Astrocyte (in vitro differentiated cells and primary cell): ENCODE measurements at regions not wholly inside any gene's neighbourhood (a gene's known extent, or its start where the extent isn't known, plus 50 kb on each side); places are given as distances from the start of the nearest gene placed in this dataset.

Experiments
- DNase-seq: peaks from one replicate; pipeline ENCODE4 v3.0.0-alpha.2; 2010; ENCODE audit warnings: low read depth
- FAIRE-seq: peaks from 2 replicates; lab custom pipeline; 2011; peaks lifted over from hg19 to GRCh38; lab: Jason Lieb, UNC
- H2AFZ ChIP-seq: 2 replicates; pipeline ENCODE4 v1.6.0; 2012; ENCODE audit warnings: low read depth, low read length, inconsistent platforms
- H3K27ac ChIP-seq: 2 replicates; pipeline ENCODE4 v1.5.1; 2011; ENCODE audit warnings: low read depth, low read length, inconsistent platforms
- H3K27me3 ChIP-seq: 2 replicates; pipeline ENCODE4 v1.6.0; 2011; ENCODE audit warnings: low read length, inconsistent platforms; ENCODE audit not compliant: insufficient read depth
- H3K36me3 ChIP-seq: 2 replicates; pipeline ENCODE4 v1.5.1; 2011; ENCODE audit warnings: low read length, inconsistent platforms; ENCODE audit not compliant: insufficient read depth
- H3K4me1 ChIP-seq: 2 replicates; pipeline ENCODE4 v1.5.1; 2011; ENCODE audit warnings: low read length, inconsistent platforms; ENCODE audit not compliant: insufficient read depth
- H3K4me2 ChIP-seq: 2 replicates; pipeline ENCODE4 v1.6.0; 2012; ENCODE audit warnings: low read length, inconsistent platforms
- H3K4me3 ChIP-seq: 2 replicates; pipeline ENCODE4 v1.5.1; 2011; ENCODE audit warnings: low read depth, mild to moderate bottlenecking, low read length, inconsistent platforms; ENCODE audit not compliant: insufficient read depth
- H3K79me2 ChIP-seq: 2 replicates; pipeline ENCODE4 v1.6.0; 2012; ENCODE audit warnings: mild to moderate bottlenecking, low read length, inconsistent platforms; ENCODE audit not compliant: insufficient read depth
- H3K9ac ChIP-seq: 2 replicates; pipeline ENCODE4 v1.6.0; 2012; ENCODE audit warnings: mild to moderate bottlenecking, low read length, inconsistent platforms
- H3K9me3 ChIP-seq: 2 replicates; pipeline ENCODE4 v1.5.1; 2012; ENCODE audit warnings: low read depth, mild to moderate bottlenecking, low read length, inconsistent platforms; ENCODE audit not compliant: insufficient read depth
- H4K20me1 ChIP-seq: 2 replicates; pipeline ENCODE4 v1.6.0; 2012; ENCODE audit warnings: low read length, inconsistent platforms; ENCODE audit not compliant: insufficient read depth
- H3K27ac Mint-ChIP-seq: one replicate; pipeline ENCODE4 v1.8.0; 2021; ENCODE audit warnings: mild to moderate bottlenecking, mixed read lengths; ENCODE audit not compliant: unreplicated experiment
- H3K27me3 Mint-ChIP-seq: one replicate; pipeline ENCODE4 v1.8.0; 2021; ENCODE audit warnings: low read depth, mixed read lengths; ENCODE audit not compliant: unreplicated experiment
- H3K36me3 Mint-ChIP-seq: one replicate; pipeline ENCODE4 v1.8.0; 2021; ENCODE audit warnings: low read depth, mixed read lengths; ENCODE audit not compliant: unreplicated experiment
- H3K4me1 Mint-ChIP-seq: one replicate; pipeline ENCODE4 v1.8.0; 2021; ENCODE audit warnings: low read depth, mixed read lengths; ENCODE audit not compliant: unreplicated experiment
- H3K4me3 Mint-ChIP-seq: one replicate; pipeline ENCODE4 v1.8.0; 2021; ENCODE audit warnings: mild to moderate bottlenecking, moderate library complexity, mixed read lengths; ENCODE audit not compliant: unreplicated experiment
- H3K9me3 Mint-ChIP-seq: one replicate; pipeline ENCODE4 v1.8.0; 2021; ENCODE audit warnings: mild to moderate bottlenecking, mixed read lengths; ENCODE audit not compliant: unreplicated experiment
- EZH2 ChIP-seq: IDR thresholded peaks from 2 replicates; pipeline ENCODE4 v1.6.1; 2012; ENCODE audit warnings: mild to moderate bottlenecking, low read length, inconsistent platforms; ENCODE audit not compliant: insufficient read depth
- TF ChIP-seq, protein P1 (sequence below): IDR thresholded peaks from 2 replicates; pipeline ENCODE4 v1.5.1; 2011; ENCODE audit warnings: low read depth, mild to moderate bottlenecking, inconsistent platforms, low read length, moderate library complexity; ENCODE audit not compliant: insufficient read depth

DNA sequence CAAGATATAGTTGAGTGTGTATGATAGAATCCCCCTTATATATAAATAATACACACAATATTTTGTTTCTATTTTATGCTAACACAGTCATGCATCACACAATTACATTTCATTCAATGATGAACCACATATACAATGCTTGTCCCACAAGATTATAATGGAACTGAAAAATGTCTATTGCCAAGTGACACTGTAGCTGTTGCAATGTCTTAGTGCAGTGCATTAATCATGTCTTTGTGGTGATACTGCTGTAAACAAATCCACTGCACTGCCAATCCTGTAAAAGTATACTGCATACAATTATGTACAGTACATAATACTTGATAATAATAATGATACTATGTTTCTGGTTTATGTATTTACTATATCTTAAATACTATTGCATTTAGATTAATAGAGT lies 512.1 kb upstream of the CNTN3 start:
- no peak overlapping the region for H2AFZ ChIP-seq

DNA sequence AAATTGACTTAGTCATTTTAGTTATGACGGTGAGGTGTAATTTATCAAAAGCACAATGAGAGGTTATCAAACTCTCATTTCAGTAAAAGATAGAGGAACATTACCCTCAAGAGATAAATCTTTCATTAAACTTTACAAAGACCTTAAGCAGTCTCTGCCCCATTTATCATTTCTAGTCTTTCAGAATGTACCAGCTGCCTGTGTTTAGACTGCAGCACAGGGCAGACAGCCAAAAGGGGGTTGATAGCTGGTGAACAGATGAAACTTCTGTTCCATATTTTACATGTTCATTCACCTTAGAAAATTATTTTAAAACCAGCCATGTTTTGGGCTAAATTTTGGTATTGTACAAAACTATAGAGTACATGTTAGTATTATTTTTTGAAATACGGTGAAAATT lies 514.6 kb upstream of the CNTN3 start:
- TF ChIP-seq, protein P1, sequence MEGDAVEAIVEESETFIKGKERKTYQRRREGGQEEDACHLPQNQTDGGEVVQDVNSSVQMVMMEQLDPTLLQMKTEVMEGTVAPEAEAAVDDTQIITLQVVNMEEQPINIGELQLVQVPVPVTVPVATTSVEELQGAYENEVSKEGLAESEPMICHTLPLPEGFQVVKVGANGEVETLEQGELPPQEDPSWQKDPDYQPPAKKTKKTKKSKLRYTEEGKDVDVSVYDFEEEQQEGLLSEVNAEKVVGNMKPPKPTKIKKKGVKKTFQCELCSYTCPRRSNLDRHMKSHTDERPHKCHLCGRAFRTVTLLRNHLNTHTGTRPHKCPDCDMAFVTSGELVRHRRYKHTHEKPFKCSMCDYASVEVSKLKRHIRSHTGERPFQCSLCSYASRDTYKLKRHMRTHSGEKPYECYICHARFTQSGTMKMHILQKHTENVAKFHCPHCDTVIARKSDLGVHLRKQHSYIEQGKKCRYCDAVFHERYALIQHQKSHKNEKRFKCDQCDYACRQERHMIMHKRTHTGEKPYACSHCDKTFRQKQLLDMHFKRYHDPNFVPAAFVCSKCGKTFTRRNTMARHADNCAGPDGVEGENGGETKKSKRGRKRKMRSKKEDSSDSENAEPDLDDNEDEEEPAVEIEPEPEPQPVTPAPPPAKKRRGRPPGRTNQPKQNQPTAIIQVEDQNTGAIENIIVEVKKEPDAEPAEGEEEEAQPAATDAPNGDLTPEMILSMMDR = no peak
- TF ChIP-seq EZH2 = no peak
- Mint-ChIP-seq H3K36me3 (no peaks in the 10 kb centered on the region), H3K4me1 (no peaks in the 10 kb centered on the region), H3K9me3 (peaks cover 1% of the 10 kb centered on the region), H3K27me3 (no peaks in the 10 kb centered on the region), H3K27ac (no peak overlapping the region), H3K4me3 (no peak overlapping the region)
- FAIRE-seq (no peak), DNase-seq (no peak)
- no peaks in the 10 kb centered on the region for H3K79me2 ChIP-seq
- no peak overlapping the region for H3K9ac ChIP-seq
- H2AFZ ChIP-seq = no peak overlapping the region
- H4K20me1 ChIP-seq = no peaks in the 10 kb centered on the region
- H3K36me3 ChIP-seq = no peaks in the 10 kb centered on the region
- H3K4me1 ChIP-seq = no peaks in the 10 kb centered on the region
- no peak overlapping the region for H3K27ac ChIP-seq
- no peak overlapping the region for H3K4me2 ChIP-seq
- no peak overlapping the region for H3K4me3 ChIP-seq
- no peaks in the 10 kb centered on the region for H3K9me3 ChIP-seq
- no peaks in the 10 kb centered on the region for H3K27me3 ChIP-seq

More for the DNA sequence above, 512.1 kb upstream of the CNTN3 start:
- no peak overlapping the region for H3K4me3 ChIP-seq
- no peak overlapping the region for H3K4me2 ChIP-seq
- no peaks in the 10 kb centered on the region for H3K27me3 Mint-ChIP-seq
- no peaks in the 10 kb centered on the region for H3K4me1 Mint-ChIP-seq
- FAIRE-seq (no peak), DNase-seq (no peak)
- no peak overlapping the region for H3K4me3 Mint-ChIP-seq
- H3K9me3 Mint-ChIP-seq = peaks cover 2% of the 10 kb centered on the region
- no peaks in the 10 kb centered on the region for H3K36me3 Mint-ChIP-seq
- no peaks in the 10 kb centered on the region for H4K20me1 ChIP-seq
- TF ChIP-seq, protein P1 = no peak
- no peak for TF ChIP-seq EZH2
- no peaks in the 10 kb centered on the region for H3K36me3 ChIP-seq
- no peaks in the 10 kb centered on the region for H3K79me2 ChIP-seq
- no peaks in the 10 kb centered on the region for H3K9me3 ChIP-seq
- no peaks in the 10 kb centered on the region for H3K4me1 ChIP-seq
- H3K27ac ChIP-seq = no peak overlapping the region
- no peaks in the 10 kb centered on the region for H3K27me3 ChIP-seq
- H3K27ac Mint-ChIP-seq = no peak overlapping the region
- H3K9ac ChIP-seq = no peak overlapping the region

DNA sequence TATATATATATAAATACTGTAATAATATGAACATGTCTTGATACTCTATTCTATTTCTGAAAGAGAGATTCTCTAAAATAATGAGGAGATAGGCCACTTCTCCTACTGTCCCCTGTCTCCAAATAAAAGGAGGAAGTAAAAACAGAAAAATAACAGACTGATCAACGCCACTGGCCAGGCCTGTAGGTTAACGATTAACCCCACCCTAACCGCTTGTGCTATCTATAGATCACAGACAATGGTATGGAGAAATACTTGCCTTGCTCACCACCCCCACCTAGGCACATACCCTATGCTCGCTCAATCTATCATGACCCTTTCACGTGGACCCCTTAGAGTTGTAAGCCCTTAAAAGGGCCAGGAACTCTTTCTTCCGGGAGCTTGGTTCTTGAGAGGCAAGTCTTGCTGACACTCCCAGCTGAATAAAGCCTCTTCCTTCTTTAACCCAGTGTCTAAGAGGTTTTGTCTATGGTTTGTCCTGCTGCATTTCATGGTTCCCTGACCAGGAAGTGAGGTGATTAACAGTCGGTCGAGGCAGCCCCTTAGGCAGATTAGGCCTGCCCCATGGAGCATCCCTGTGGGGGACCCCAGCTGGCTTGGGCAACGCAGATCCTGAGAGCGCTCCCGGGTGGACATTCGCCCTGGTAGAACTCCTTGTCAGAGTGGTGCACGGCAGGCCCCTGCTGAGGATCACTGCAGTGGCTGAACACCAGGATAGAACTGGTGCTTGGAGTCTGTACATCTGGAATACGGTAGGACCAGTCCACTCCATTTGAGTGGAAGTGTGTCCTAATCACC lies 521.8 kb upstream of the CNTN3 start:
- Mint-ChIP-seq H3K4me3 (no peak overlapping the region), H3K4me1 (no peaks in the 10 kb centered on the region), H3K36me3 (no peaks in the 10 kb centered on the region), H3K27ac (no peak overlapping the region), H3K27me3 (no peaks in the 10 kb centered on the region), H3K9me3 (no peaks in the 10 kb centered on the region)
- no peaks in the 10 kb centered on the region for H3K9me3 ChIP-seq
- no peak overlapping the region for H3K27ac ChIP-seq
- no peaks in the 10 kb centered on the region for H3K36me3 ChIP-seq
- H3K9ac ChIP-seq = no peak overlapping the region
- H3K27me3 ChIP-seq = no peaks in the 10 kb centered on the region
- H3K79me2 ChIP-seq = no peaks in the 10 kb centered on the region
- DNase-seq (no peak), FAIRE-seq (no peak)
- no peak overlapping the region for H2AFZ ChIP-seq
- no peak overlapping the region for H3K4me2 ChIP-seq
- H4K20me1 ChIP-seq = no peaks in the 10 kb centered on the region
- no peak overlapping the region for H3K4me3 ChIP-seq
- no peaks in the 10 kb centered on the region for H3K4me1 ChIP-seq
- no peak for TF ChIP-seq EZH2
- TF ChIP-seq, protein P1 = no peak
